CD4-positive, alpha-beta T cell treated with Interferon alpha-2 for 1 hour (primary cell): ENCODE measurements at regions not wholly inside any gene's neighbourhood (a gene's known extent, or its start where the extent isn't known, plus 50 kb on each side); places are given as distances from the start of the nearest gene placed in this dataset.

Experiments used
- DNase-seq, 2 donors: peaks; one replicate each; pipeline ENCODE4 v3.0.0-alpha.2; 2020 to 2022

GRCh38 chr15:35663956-35664355 lies 118.0 kb upstream of the DPH6 start:
- DNase-seq = no peak

GRCh38 chr15:35665896-35666536 lies 120.1 kb upstream of the DPH6 start:
- DNase-seq = no peak

- no peak for DNase-seq
Measured at GRCh38 chr15:35667908-35668307, 121.9 kb upstream of the DPH6 start.

- DNase-seq = no peak
Measured at GRCh38 chr15:35669021-35669420, 123.1 kb upstream of the DPH6 start.

GRCh38 chr15:35669432-35670045 lies 123.6 kb upstream of the DPH6 start:
- no peak for DNase-seq

GRCh38 chr15:35671197-35671596 lies 125.2 kb upstream of the DPH6 start:
- DNase-seq = no peak

GRCh38 chr15:35671981-35672380 lies 126.0 kb upstream of the DPH6 start:
- no peak for DNase-seq

GRCh38 chr15:35673093-35673684 lies 127.2 kb upstream of the DPH6 start:
- DNase-seq = peak in 1 of 2 donors; percentile 1

GRCh38 chr15:35674873-35675781 lies 129.2 kb upstream of the DPH6 start:
- no peak for DNase-seq

- no peak for DNase-seq
Measured at GRCh38 chr15:35678774-35679173, 132.8 kb upstream of the DPH6 start.

GRCh38 chr15:35679186-35679585 lies 133.2 kb upstream of the DPH6 start:
- DNase-seq = no peak

- no peak for DNase-seq
Measured at GRCh38 chr15:35680951-35681350, 135.0 kb upstream of the DPH6 start.

GRCh38 chr15:35686347-35686746 lies 140.4 kb upstream of the DPH6 start:
- no peak for DNase-seq

- no peak for DNase-seq
Measured at GRCh38 chr15:35689266-35689665, 143.3 kb upstream of the DPH6 start.

- DNase-seq = no peak
Measured at GRCh38 chr15:35690089-35690488, 144.1 kb upstream of the DPH6 start.

- no peak for DNase-seq
Measured at GRCh38 chr15:35690698-35691116, 144.7 kb upstream of the DPH6 start.

- DNase-seq = no peak
Measured at GRCh38 chr15:35691173-35691761, 145.3 kb upstream of the DPH6 start.

GRCh38 chr15:35691891-35692867 lies 146.2 kb upstream of the DPH6 start:
- no peak for DNase-seq

GRCh38 chr15:35693286-35693685 lies 147.3 kb upstream of the DPH6 start:
- no peak for DNase-seq

- no peak for DNase-seq
Measured at GRCh38 chr15:35693886-35694285, 147.9 kb upstream of the DPH6 start.

GRCh38 chr15:35695003-35695402 lies 149.0 kb upstream of the DPH6 start:
- DNase-seq = no peak

GRCh38 chr15:35696767-35697231 lies 150.8 kb upstream of the DPH6 start:
- no peak for DNase-seq
